ENCODE measurements at regions not wholly inside any gene's neighbourhood (a gene's known extent, or its start where the extent isn't known, plus 50 kb on each side); places are given as distances from the start of the nearest gene placed in this dataset.

DNA sequence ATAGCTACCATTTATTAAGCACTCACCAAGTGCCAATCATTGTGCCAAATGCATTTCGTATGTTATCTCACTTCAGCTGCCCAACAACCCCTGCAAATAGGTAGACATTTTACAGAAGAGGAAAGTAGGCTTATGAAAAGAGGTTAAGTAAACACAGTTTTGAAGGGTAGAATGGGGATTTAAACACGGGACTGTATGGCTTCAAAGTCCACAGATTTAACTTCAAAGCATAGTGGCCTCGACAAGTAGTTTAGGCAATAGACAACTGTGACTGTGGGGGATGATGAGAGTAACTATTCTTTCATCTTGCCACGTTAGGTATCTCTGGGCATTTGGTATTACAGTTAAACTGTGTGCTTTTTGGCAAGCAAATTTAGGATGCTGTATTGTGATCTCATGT, 266.8 kb upstream of the SRRM4 start:
- TF ChIP-seq EP300 (conservative IDR thresholded peaks at IDR 0.05; ENCODE audit: poor library complexity, severe bottlenecking) (no peak), CTCF (IDR thresholded peaks at IDR 0.05; ENCODE audit: poor library complexity, severe bottlenecking) (no peak), EZH2 (IDR thresholded peaks at IDR 0.05; ENCODE audit: borderline replicate concordance, insufficient read depth, low read length, poor library complexity, severe bottlenecking) (no peak), RAD21 (conservative IDR thresholded peaks at IDR 0.05) (no peak), POLR2AphosphoS5 (IDR thresholded peaks at IDR 0.05) (no peak), MXI1 (conservative IDR thresholded peaks at IDR 0.05; ENCODE audit: poor library complexity, severe bottlenecking) (no peak), TAF1 (IDR thresholded peaks at IDR 0.05; ENCODE audit: low read depth) (no peak), SMC3 (conservative IDR thresholded peaks at IDR 0.05; ENCODE audit: poor library complexity) (no peak)
